ENCODE measurements at regions not wholly inside any gene's neighbourhood (a gene's known extent, or its start where the extent isn't known, plus 50 kb on each side); places are given as distances from the start of the nearest gene placed in this dataset.
A peak's percentile ranks its signal among the peaks of the same experiment; 100 is the strongest.
"Not testable (repeated sequence)": the region's sequence is repeated elsewhere in the genome, so short reads cannot be mapped to it uniquely, and the experiment has no call there.

DNA sequence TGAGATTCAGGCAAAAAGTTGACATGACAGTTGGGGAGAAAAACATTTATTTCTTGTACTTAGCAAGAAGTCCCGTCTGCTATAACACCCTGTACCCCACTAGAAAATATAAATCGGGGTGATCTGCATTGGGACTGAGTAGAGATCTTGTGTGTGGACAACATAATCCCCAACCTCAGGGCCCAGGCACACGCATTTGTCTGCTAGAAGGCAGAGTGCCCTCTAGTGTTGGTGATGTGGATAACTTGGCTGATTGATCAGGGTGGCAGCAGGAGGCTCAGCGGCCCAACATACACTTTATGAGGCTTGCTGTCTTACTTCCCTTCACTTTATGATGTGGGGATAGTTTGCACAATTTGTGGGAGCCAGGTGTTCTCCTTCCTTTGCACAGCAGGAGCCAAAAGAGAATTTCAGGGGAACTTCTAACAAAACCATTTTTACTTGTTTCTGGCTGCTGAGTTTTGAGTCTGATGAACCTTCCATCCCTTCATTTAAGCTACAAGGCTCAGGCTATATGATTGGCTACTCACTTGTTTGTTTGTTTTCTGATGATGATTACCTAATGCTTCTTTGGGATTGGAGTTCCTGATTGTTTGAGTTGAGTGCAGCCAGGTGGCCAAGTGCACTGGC, 263.2 kb downstream of the DMAC1 start:
- no peak for DNase-seq

DNA sequence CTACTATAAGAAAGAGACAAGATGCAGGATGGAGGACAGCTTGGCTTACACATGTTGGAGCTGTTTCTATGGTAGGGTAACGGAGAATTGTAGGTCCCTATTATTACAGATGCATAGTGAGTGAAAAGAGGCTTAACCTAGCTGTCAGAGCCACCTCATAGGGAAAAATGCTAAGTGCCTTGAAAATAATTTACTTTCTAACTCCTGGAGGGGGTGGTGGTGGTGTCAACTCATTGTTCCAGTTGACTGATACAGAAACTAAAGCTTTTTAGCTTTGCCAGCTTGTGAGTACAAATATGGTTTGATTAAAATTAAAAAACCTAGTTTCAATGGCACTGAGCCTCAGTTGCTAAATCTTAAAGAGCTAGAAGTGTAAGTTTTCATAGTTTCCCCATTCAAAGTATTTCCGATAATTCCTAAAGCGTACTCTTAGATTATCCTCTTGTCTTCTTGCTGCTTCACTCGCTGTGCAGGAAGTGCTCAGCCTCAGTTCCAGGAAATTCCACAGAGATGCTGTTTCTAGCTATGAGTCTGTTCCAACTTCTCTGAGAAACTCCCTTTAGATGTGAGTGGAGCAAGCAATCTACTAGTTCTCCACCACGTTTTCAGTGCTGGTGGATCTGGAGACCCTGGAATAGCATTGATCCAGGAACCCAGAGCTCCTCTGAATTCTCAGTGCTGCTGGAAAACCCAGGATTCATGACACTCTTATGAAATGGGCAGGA, 265.2 kb downstream of the DMAC1 start:
- no peak for DNase-seq

- no peak for DNase-seq
Measured at GRCh38 chr9:7533376-7534090, 266.0 kb downstream of the DMAC1 start.

GRCh38 chr9:7523426-7524043, 276.0 kb downstream of the DMAC1 start:
- no peak for DNase-seq

DNA sequence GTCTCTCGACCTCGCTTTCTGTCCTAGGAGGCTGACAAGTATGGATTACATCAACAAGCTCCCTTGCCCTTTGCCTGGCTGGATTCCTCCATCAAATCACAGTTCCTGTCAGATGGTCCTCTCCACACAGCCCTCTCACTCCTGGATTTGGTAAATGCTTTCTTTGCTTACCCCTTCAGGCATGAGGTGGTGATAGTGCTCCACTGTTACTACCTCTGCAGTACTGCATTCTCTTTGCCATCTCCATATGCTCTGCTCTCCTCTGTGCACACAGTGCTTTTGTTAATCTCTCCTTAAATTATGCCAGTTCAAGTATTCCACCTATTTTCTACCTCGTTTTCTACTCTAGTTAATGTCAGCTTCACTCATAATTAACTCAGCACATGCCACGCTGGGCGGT, 279.2 kb downstream of the DMAC1 start:
- DNase-seq: peak; percentile 56

GRCh38 chr9:7516376-7516775, 283.2 kb downstream of the DMAC1 start:
- no peak for DNase-seq

- DNase-seq: no peak
Measured at GRCh38 chr9:7510199-7510598, 289.4 kb downstream of the DMAC1 start.

- no peak for DNase-seq
Measured at GRCh38 chr9:7509576-7510145, 289.9 kb downstream of the DMAC1 start.

DNA sequence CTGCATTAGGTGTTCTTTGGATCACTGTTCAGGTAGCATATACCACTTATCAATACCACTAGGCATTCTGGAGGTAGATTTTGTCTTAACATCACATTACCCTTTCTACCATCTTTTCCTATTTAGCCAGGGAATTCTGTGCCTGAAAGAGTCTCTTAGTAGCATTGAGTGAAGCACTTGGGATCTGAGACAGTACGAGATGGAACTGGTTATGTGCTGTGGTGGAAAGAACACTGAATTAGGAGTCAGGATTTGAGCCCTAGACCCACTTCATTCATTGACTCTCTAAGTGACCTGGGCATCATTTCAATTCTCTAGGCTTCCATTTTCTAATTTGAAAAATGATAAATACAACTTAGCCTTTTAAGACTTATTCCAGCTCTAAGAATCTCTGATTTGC, 291.1 kb downstream of the DMAC1 start:
- DNase-seq: no peak

GRCh38 chr9:7507566-7508270, 291.9 kb downstream of the DMAC1 start:
- DNase-seq: no peak

- no peak for DNase-seq
Measured at GRCh38 chr9:7507026-7507425, 292.6 kb downstream of the DMAC1 start.

- DNase-seq: peak; percentile 45
Measured at GRCh38 chr9:7500521-7500920, 299.1 kb downstream of the DMAC1 start.

DNA sequence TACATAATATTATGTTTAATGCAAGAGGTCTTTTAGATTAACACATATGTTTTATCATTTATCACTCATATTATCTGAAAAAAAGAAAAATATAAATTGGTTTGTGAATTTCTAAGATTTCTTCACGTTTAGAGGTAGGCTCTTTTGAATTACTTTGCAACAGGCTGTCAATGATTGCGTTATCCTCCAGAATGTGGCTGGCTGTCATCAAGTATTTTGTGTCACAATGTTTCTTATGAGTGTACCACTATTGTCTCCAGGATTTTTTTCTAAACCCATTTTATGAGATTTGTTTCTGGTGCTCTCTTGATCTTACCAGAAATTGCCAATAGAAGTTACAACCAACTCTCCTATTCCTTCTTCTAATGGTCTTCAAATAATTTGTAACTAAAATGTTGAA, 307.9 kb downstream of the DMAC1 start:
- no peak for DNase-seq

DNA sequence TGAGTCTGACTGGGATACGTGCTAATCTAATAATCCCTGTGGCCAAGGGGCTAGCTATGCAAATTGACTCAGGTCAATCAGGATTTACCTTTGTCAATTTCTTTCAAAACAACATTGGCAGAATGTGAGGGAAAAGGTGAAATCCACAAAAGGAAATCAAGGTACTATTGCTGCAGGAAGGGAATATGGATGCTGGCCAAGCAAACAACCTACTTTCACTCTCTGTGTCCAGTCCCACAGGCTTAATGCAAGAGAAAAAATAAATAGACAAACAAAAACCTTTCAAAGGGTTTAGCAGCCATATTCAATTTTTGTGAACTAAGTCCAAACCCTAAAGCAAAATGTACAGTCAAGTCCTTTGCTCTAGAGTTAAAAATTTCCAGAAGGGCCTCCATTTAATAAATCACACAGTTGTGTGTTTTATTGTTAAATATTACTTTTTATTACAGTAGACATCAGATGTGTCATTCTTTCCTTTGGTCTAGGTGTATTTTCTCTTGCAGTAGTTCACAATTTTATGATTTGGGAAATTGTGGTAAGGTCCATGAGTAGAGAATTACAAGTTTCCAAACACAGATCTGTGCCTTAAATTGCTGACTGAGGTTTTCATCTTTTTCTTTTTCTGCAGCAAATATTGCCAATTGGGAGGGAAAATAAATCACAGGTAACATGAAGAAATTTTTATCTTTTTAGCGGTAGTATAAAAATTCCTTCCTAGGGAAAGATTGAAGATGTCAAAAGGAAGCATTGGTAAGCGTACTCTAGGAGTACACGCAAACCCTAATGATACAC, 309.1 kb downstream of the DMAC1 start:
- DNase-seq: no peak

DNA sequence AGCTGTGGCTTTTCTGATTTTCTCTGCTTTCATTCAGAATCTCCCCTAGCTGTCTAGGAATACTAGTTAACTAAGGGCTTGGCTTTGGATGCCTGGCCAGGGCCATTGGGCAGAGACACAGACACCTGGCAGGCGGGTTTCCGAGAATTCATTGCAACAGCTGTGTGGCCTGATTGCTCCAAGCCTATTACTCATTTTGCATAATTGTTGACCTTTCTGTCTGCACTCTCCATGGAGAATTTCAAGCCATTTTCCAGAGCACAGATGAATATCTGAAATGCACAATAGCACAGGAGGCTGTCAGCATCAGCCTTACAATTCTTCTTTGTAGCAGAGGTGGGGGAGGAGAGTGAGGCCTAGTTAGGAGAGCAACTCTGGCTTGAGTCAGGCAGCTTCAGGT, 310.5 kb downstream of the DMAC1 start:
- DNase-seq: no peak

- not testable (repeated sequence) for DNase-seq
Measured at GRCh38 chr9:7484014-7484413, 315.6 kb downstream of the DMAC1 start.

GRCh38 chr9:7481570-7481969, 318.0 kb downstream of the DMAC1 start:
- DNase-seq: no peak

DNA sequence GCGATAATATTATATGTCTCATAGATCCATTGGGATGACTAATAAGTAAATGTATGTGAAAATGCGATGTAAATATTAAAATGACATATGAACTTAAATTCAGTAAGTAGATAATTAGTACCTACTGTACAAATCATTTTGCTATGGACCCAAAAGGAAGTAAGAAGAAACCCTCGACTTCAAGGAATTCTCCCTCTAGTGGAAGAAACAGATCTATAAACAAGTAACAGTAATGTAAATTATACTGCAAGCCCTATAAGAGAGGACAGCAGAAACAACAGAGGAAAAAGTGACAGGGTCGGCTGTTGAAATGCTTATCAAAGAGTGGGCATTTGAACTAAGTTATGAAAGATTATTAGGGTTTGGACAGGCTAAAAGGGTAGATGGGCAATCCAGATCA, 320.3 kb downstream of the DMAC1 start:
- DNase-seq: no peak

- no peak for DNase-seq
Measured at GRCh38 chr9:7478646-7479045, 320.9 kb downstream of the DMAC1 start.

DNA sequence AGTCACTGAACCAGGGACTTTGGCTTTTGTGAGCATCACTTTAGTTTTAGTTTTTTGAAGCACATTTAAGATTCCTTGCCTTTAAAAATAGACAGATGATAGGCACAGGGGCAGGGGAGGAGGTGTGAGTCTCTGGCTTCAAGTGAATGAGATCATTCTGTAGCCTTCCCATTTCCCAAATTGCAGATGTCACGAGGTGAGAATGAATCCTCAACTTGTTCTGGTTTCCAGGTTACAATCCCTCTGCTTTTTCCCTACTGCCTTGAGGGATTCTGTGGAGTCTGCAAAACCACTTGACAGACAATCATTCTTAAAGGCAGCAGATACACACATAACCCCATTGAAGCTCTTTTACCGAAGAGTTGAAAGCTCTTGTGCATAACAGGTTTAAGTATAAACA, 332.4 kb downstream of the DMAC1 start:
- DNase-seq: no peak

- no peak for DNase-seq
Measured at GRCh38 chr9:7461791-7462190, 337.8 kb downstream of the DMAC1 start.

All from DMS79 treated with DMSO at 0.1 percent for 48 hours (cell line).